HCT116 (cell line): ENCODE measurements at regions not wholly inside any gene's neighbourhood (a gene's known extent, or its start where the extent isn't known, plus 50 kb on each side); places are given as distances from the start of the nearest gene placed in this dataset.

Source experiments
- ATAC-seq: fragments of 200-7000 bp; cut with Tn5 transposase; 2 replicates; pipeline ENCODE4 v1.9.1; 2020; ENCODE audit warnings: mild to moderate bottlenecking, moderate library complexity
- BruUV-seq: library from RNA; stranded (reverse); fragments of 400-500 nt; replicated peaks from 2 replicates; lab custom pipeline; 2021; lab: Mats Ljungman, UMichigan
- CTCF ChIA-PET: fragments of 300-600 bp; sonication (Branson Sonifier 250); formaldehyde crosslinking; loops from one replicate; lab custom pipeline; 2021; ENCODE audit warnings: antibody characterized with exemption; lab: Charles Lee
- POLR2A ChIA-PET: fragments of 300-600, 350-600 bp; sonication (Branson Sonifier 250); formaldehyde crosslinking; loops from one replicate; lab custom pipeline; 2021; ENCODE audit warnings: antibody characterized with exemption; lab: Charles Lee
- RAD21 ChIA-PET, 2 experiments: fragments of 300-600 bp; sonication (Branson Sonifier 250); formaldehyde crosslinking; loops; one replicate each; lab custom pipeline; 2023; ENCODE audit warnings: low total read pairs in 2 of 2; ENCODE audit not compliant: uncharacterized antibody in 2 of 2, unreplicated experiment in 2 of 2, low non-redundant PET in 1 of 2; lab: Charles Lee
- DNase-seq: peaks from one replicate; pipeline ENCODE4 v3.0.0-alpha.2; 2010; ENCODE audit warnings: low read depth, low spot score
- H2AFZ ChIP-seq: fragments of 200-600 bp; shearing (Covaris generic), sonication (generic); 2 replicates; pipeline ENCODE4 v1.6.1; 2017; ENCODE audit warnings: low read depth, mixed run types, mixed read lengths, antibody characterized with exemption, low read length; ENCODE audit not compliant: poor library complexity, severe bottlenecking
- H3K27ac ChIP-seq: 2 replicates; pipeline ENCODE4 v1.5.1; 2012; ENCODE audit warnings: low read depth, low read length
- H3K27me3 ChIP-seq: fragments of 200-600 bp; sonication (generic); 2 replicates; pipeline ENCODE4 v1.6.1; 2016; ENCODE audit warnings: mixed run types, low read length, mixed read lengths; ENCODE audit not compliant: insufficient read depth
- H3K36me3 ChIP-seq, 2 experiments: fragments of 200-500 bp in 1 of 2; fragments of 200-600 bp in 1 of 2; sonication (Bioruptor generic) in 1 of 2; sonication (generic) in 1 of 2; 2 replicates each; pipeline versions ENCODE4 v1.5.1 to v1.6.1; 2014 to 2016; ENCODE audit warnings: low read length in 2 of 2, inconsistent platforms in 1 of 2, mixed read lengths in 1 of 2, mixed run types in 1 of 2; ENCODE audit not compliant: insufficient read depth in 2 of 2, control insufficient read depth in 1 of 2
- H3K4me1 ChIP-seq, 2 experiments: fragments of 200-600 bp in 1 of 2; sonication (generic) in 1 of 2; 2 replicates each; pipeline versions ENCODE4 v1.5.1 to v1.6.1; 2012 to 2017; ENCODE audit warnings: low read length in 2 of 2, inconsistent platforms in 1 of 2, mild to moderate bottlenecking in 1 of 2, mixed read lengths in 1 of 2, mixed run types in 1 of 2, moderate library complexity in 1 of 2; ENCODE audit not compliant: insufficient read depth in 2 of 2, control insufficient read depth in 1 of 2
- H3K4me2 ChIP-seq: fragments of 200-600 bp; sonication (generic); 2 replicates; pipeline ENCODE4 v1.6.1; 2017; ENCODE audit warnings: mixed run types, low read length, mixed read lengths
- H3K4me3 ChIP-seq, 2 experiments: fragments of 200-600 bp in 1 of 2; sonication (generic) in 1 of 2; replicated peaks in 1 of 2; 2 replicates each; pipeline ENCODE4 v1.5.1; 2011 to 2016; ENCODE audit warnings: low read length in 2 of 2, control low read depth in 1 of 2, low read depth in 1 of 2, mild to moderate bottlenecking in 1 of 2, mixed read lengths in 1 of 2, mixed run types in 1 of 2
- H3K79me2 ChIP-seq: fragments of 200-600 bp; sonication (generic); 2 replicates; pipeline ENCODE4 v1.6.1; 2017; ENCODE audit warnings: mild to moderate bottlenecking, mixed run types, low read length, moderate library complexity, mixed read lengths; ENCODE audit not compliant: insufficient read depth
- H3K9ac ChIP-seq: fragments of 200-600 bp; sonication (generic); 2 replicates; pipeline ENCODE4 v1.6.1; 2016; ENCODE audit warnings: low read length, mixed read lengths
- H3K9me2 ChIP-seq: fragments of 200-600 bp; sonication (generic), shearing (Covaris generic); 2 replicates; pipeline ENCODE4 v1.6.1; 2017; ENCODE audit warnings: mixed run types, mild to moderate bottlenecking, moderate library complexity; ENCODE audit not compliant: insufficient read depth
- H3K9me3 ChIP-seq, 2 experiments: fragments of 200-500 bp in 1 of 2; fragments of 200-600 bp in 1 of 2; sonication (Bioruptor generic) in 1 of 2; sonication (generic) in 1 of 2; 2 replicates each; pipeline ENCODE4 v1.6.1; 2014 to 2017; ENCODE audit warnings: low read length in 2 of 2, mixed read lengths in 2 of 2, inconsistent platforms in 1 of 2, low read depth in 1 of 2, mild to moderate bottlenecking in 1 of 2, mixed run types in 1 of 2, moderate library complexity in 1 of 2; ENCODE audit not compliant: control insufficient read depth in 1 of 2, insufficient read depth in 1 of 2
- H4K20me1 ChIP-seq: fragments of 200-600 bp; sonication (generic), shearing (Covaris generic); 2 replicates; pipeline ENCODE4 v1.6.1; 2017; ENCODE audit warnings: mixed run types, mild to moderate bottlenecking, moderate library complexity; ENCODE audit not compliant: insufficient read depth
- ELF1 ChIP-seq: IDR thresholded peaks from 2 replicates; pipeline ENCODE4 v1.6.1; 2012; ENCODE audit warnings: low read depth, borderline replicate concordance
- FOSL1 ChIP-seq: IDR thresholded peaks from 2 replicates; pipeline ENCODE4 v1.6.1; 2012; ENCODE audit warnings: low read depth
- RAD21 ChIP-seq: IDR thresholded peaks from 2 replicates; pipeline ENCODE4 v1.6.1; 2012; ENCODE audit warnings: low read depth, mild to moderate bottlenecking
- SRF ChIP-seq: IDR thresholded peaks from 2 replicates; pipeline ENCODE4 v1.6.1; 2012; ENCODE audit warnings: low read depth
- TCF7L2 ChIP-seq: IDR thresholded peaks from 2 replicates; pipeline ENCODE4 v1.7.0; 2011; ENCODE audit warnings: borderline replicate concordance, inconsistent platforms; ENCODE audit not compliant: insufficient read depth, insufficient read length; ENCODE audit errors: extremely low read depth
- ZNF274 ChIP-seq: fragments of 200-500 bp; sonication (Bioruptor generic); IDR thresholded peaks from 2 replicates; pipeline ENCODE4 v1.6.1; 2014; ENCODE audit warnings: mild to moderate bottlenecking, low read depth, low read length, inconsistent platforms
- intact Hi-C: fragments of 100-400 bp; cut with micrococcal nuclease; formaldehyde crosslinking; loops from 2 replicates; pipeline ENCODE4 v1.10.0; 2022
- TF ChIP-seq, protein P1 (sequence below): IDR thresholded peaks from 2 replicates; pipeline ENCODE4 v1.6.1; 2012; ENCODE audit warnings: low read depth
- TF ChIP-seq, protein P2 (sequence below): IDR thresholded peaks from 2 replicates; pipeline ENCODE4 v1.6.1; 2011; ENCODE audit warnings: mild to moderate bottlenecking, low read length, moderate library complexity; ENCODE audit not compliant: insufficient replicate concordance; ENCODE audit errors: extremely low read depth
- TF ChIP-seq, protein P3 (sequence below), 3 experiments: fragments of 200-600 bp in 1 of 3; sonication (generic) in 1 of 3; IDR thresholded peaks in 2 of 3; conservative IDR thresholded peaks in 1 of 3; 2 replicates each; pipeline ENCODE4 v1.5.1; 2012 to 2017; ENCODE audit warnings: low read depth in 2 of 3, low read length in 2 of 3, antibody characterized with exemption in 1 of 3, borderline replicate concordance in 1 of 3, control low read depth in 1 of 3, mild to moderate bottlenecking in 1 of 3, mixed read lengths in 1 of 3, mixed run types in 1 of 3, moderate library complexity in 1 of 3; ENCODE audit not compliant: insufficient read depth in 1 of 3

DNA sequence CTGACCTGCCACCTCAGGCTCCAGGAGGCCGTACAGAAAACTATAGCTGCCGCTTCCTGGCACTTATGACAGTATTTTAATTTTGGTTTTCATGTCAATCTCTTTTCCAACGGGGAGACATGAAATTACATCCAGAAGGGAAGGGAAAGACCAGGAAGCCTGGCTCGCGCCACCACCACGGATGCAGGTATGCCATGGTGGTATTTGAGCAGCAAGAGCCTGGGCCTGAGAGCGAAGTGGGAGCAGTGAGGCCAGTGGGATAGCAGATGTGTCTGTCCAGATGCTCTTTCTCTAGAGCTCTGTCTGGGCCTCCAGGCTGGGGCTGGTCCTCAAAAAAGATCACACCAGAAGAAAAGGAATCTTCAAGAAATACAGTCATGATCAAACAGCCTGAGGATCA is 82.5 kb upstream of the CPEB2 start:
- Histone ChIP-seq H3K79me2 (no peaks in the 10 kb centered on the region), H3K9me3 (no peaks in the 10 kb centered on the region), H3K27ac (no peak overlapping the region), H3K27me3 (no peaks in the 10 kb centered on the region), H3K9ac (no peak overlapping the region), H4K20me1 (no peaks in the 10 kb centered on the region), H3K36me3 (no peaks in the 10 kb centered on the region), H3K4me3 (no peak overlapping the region), H3K9me2 (no peaks in the 10 kb centered on the region), H2AFZ (no peak overlapping the region), H3K4me1 (peaks cover 4 to 13% of the 10 kb centered on the region in 2 experiments; a peak in 3 of 4 replicates), H3K4me2 (no peak overlapping the region)
- no TSS peak for BruUV-seq
- RAD21 ChIA-PET: no interaction called here
- ATAC-seq: no peak
- TF ChIP-seq, protein P1, sequence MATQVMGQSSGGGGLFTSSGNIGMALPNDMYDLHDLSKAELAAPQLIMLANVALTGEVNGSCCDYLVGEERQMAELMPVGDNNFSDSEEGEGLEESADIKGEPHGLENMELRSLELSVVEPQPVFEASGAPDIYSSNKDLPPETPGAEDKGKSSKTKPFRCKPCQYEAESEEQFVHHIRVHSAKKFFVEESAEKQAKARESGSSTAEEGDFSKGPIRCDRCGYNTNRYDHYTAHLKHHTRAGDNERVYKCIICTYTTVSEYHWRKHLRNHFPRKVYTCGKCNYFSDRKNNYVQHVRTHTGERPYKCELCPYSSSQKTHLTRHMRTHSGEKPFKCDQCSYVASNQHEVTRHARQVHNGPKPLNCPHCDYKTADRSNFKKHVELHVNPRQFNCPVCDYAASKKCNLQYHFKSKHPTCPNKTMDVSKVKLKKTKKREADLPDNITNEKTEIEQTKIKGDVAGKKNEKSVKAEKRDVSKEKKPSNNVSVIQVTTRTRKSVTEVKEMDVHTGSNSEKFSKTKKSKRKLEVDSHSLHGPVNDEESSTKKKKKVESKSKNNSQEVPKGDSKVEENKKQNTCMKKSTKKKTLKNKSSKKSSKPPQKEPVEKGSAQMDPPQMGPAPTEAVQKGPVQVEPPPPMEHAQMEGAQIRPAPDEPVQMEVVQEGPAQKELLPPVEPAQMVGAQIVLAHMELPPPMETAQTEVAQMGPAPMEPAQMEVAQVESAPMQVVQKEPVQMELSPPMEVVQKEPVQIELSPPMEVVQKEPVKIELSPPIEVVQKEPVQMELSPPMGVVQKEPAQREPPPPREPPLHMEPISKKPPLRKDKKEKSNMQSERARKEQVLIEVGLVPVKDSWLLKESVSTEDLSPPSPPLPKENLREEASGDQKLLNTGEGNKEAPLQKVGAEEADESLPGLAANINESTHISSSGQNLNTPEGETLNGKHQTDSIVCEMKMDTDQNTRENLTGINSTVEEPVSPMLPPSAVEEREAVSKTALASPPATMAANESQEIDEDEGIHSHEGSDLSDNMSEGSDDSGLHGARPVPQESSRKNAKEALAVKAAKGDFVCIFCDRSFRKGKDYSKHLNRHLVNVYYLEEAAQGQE: no peak
- TF ChIP-seq ELF1: no peak
- no peak for TF ChIP-seq SRF
- TF ChIP-seq ZNF274: no peak
- TF ChIP-seq, protein P2, sequence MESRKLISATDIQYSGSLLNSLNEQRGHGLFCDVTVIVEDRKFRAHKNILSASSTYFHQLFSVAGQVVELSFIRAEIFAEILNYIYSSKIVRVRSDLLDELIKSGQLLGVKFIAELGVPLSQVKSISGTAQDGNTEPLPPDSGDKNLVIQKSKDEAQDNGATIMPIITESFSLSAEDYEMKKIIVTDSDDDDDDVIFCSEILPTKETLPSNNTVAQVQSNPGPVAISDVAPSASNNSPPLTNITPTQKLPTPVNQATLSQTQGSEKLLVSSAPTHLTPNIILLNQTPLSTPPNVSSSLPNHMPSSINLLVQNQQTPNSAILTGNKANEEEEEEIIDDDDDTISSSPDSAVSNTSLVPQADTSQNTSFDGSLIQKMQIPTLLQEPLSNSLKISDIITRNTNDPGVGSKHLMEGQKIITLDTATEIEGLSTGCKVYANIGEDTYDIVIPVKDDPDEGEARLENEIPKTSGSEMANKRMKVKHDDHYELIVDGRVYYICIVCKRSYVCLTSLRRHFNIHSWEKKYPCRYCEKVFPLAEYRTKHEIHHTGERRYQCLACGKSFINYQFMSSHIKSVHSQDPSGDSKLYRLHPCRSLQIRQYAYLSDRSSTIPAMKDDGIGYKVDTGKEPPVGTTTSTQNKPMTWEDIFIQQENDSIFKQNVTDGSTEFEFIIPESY: no peak
- TF ChIP-seq FOSL1: no peak
- TF ChIP-seq RAD21: no peak
- no peak for TF ChIP-seq TCF7L2
- TF ChIP-seq, protein P3, sequence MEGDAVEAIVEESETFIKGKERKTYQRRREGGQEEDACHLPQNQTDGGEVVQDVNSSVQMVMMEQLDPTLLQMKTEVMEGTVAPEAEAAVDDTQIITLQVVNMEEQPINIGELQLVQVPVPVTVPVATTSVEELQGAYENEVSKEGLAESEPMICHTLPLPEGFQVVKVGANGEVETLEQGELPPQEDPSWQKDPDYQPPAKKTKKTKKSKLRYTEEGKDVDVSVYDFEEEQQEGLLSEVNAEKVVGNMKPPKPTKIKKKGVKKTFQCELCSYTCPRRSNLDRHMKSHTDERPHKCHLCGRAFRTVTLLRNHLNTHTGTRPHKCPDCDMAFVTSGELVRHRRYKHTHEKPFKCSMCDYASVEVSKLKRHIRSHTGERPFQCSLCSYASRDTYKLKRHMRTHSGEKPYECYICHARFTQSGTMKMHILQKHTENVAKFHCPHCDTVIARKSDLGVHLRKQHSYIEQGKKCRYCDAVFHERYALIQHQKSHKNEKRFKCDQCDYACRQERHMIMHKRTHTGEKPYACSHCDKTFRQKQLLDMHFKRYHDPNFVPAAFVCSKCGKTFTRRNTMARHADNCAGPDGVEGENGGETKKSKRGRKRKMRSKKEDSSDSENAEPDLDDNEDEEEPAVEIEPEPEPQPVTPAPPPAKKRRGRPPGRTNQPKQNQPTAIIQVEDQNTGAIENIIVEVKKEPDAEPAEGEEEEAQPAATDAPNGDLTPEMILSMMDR (IDR thresholded peaks at IDR 0.05 in 2 of 3, conservative IDR thresholded peaks at IDR 0.05 in 1 of 3; ENCODE audit: borderline replicate concordance in 1 of 3, insufficient read depth in 1 of 3, low read depth in 2 of 3, low read length in 2 of 3): no peak
- CTCF ChIA-PET: no interaction called here
- DNase-seq: no peak
- intact Hi-C loops: no loop called here
- POLR2A ChIA-PET: no interaction called here
